ENCODE measurements at regions not wholly inside any gene's neighbourhood (a gene's known extent, or its start where the extent isn't known, plus 50 kb on each side); places are given as distances from the start of the nearest gene placed in this dataset.
A peak's percentile ranks its signal among the peaks of the same experiment; 100 is the strongest.

DNA sequence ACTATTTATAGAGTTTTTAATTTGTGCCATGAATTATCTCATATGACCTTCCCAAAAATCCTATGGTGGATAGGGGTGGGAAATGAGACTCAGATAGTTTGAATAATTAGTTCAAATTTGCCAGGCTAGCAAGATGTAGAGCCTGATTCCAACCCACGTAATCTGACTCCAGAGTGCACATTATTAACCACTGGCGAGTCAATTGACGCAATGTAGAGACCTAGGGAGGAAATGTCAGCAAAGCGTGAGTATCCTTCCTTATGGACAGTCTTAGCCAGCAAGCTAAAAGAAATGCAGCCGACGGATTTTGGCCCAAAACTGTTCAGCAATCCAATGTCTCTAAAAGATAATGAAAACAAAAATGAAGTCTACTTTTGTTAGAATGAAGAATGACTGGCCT, 193.3 kb upstream of the KRR1 start:
- Histone ChIP-seq H3K4me1 (ENCODE audit: control insufficient read depth in 1 of 2, insufficient read depth in 2 of 2, low read depth in 1 of 2, low read length in 1 of 2) (peaks cover 15 to 30% of the 10 kb centered on the region in 2 experiments), H3K27me3 (ENCODE audit: insufficient read depth) (no peaks in the 10 kb centered on the region), H2AFZ (ENCODE audit: low read depth) (no peak overlapping the region), H3K36me3 (replicated peaks in 1 of 2; ENCODE audit: control insufficient read depth in 1 of 2, insufficient read depth in 2 of 2, low read length in 1 of 2) (no peaks in the 10 kb centered on the region), H3F3A (replicated peaks; ENCODE audit: insufficient read depth) (peaks cover 18% of the 10 kb centered on the region), H3K9me2 (no peaks in the 10 kb centered on the region), H3K79me2 (ENCODE audit: insufficient read depth) (no peaks in the 10 kb centered on the region), H3K4me3 (ENCODE audit: low read depth in 2 of 2, low read length in 1 of 2) (no peak overlapping the region), H3K9me3 (no peaks in the 10 kb centered on the region), H3K4me2 (no peak overlapping the region), H4K20me1 (ENCODE audit: insufficient read depth) (no peaks in the 10 kb centered on the region), H3K27ac (ENCODE audit: low read depth in 2 of 2, low read length in 1 of 2) (peak overlapping the region in 1 of 2 experiments; percentile 96; a peak in 2 of 4 replicates), H3K9ac (no peak overlapping the region)
- DNase-seq: no peak
- WGBS (ENCODE audit: low lambda C conversion rate): 96% methylated on average over 6 of the region's 6 CpGs
- CTCF ChIA-PET: interaction anchor here (0.7 kb wide), 2 partner anchors 81 to 381 kb away, joined by 3 read pairs; no protein-coding TSS in a partner anchor
- TF ChIP-seq, protein P1, sequence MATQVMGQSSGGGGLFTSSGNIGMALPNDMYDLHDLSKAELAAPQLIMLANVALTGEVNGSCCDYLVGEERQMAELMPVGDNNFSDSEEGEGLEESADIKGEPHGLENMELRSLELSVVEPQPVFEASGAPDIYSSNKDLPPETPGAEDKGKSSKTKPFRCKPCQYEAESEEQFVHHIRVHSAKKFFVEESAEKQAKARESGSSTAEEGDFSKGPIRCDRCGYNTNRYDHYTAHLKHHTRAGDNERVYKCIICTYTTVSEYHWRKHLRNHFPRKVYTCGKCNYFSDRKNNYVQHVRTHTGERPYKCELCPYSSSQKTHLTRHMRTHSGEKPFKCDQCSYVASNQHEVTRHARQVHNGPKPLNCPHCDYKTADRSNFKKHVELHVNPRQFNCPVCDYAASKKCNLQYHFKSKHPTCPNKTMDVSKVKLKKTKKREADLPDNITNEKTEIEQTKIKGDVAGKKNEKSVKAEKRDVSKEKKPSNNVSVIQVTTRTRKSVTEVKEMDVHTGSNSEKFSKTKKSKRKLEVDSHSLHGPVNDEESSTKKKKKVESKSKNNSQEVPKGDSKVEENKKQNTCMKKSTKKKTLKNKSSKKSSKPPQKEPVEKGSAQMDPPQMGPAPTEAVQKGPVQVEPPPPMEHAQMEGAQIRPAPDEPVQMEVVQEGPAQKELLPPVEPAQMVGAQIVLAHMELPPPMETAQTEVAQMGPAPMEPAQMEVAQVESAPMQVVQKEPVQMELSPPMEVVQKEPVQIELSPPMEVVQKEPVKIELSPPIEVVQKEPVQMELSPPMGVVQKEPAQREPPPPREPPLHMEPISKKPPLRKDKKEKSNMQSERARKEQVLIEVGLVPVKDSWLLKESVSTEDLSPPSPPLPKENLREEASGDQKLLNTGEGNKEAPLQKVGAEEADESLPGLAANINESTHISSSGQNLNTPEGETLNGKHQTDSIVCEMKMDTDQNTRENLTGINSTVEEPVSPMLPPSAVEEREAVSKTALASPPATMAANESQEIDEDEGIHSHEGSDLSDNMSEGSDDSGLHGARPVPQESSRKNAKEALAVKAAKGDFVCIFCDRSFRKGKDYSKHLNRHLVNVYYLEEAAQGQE (IDR thresholded peaks at IDR 0.05; ENCODE audit: low read depth, low read length): no peak
- no peak for TF ChIP-seq RAD21 (IDR thresholded peaks at IDR 0.05; ENCODE audit: low read length)
- no peak for TF ChIP-seq RFX5 (IDR thresholded peaks at IDR 0.05; ENCODE audit: low read length)
- no peak for TF ChIP-seq NRF1 (IDR thresholded peaks at IDR 0.05; ENCODE audit: low read depth, low read length)
- TF ChIP-seq YY1 (IDR thresholded peaks at IDR 0.05; ENCODE audit: low read depth): no peak
- no peak for TF ChIP-seq SIN3A (IDR thresholded peaks at IDR 0.05; ENCODE audit: borderline replicate concordance, low read depth, low read length)
- TF ChIP-seq, protein P2, sequence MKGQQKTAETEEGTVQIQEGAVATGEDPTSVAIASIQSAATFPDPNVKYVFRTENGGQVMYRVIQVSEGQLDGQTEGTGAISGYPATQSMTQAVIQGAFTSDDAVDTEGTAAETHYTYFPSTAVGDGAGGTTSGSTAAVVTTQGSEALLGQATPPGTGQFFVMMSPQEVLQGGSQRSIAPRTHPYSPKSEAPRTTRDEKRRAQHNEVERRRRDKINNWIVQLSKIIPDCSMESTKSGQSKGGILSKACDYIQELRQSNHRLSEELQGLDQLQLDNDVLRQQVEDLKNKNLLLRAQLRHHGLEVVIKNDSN (IDR thresholded peaks at IDR 0.05; ENCODE audit: borderline replicate concordance, low read depth): no peak
- TF ChIP-seq CHD2 (IDR thresholded peaks at IDR 0.05; ENCODE audit: low read length, partially characterized antibody): no peak
- no peak for TF ChIP-seq FOXJ3 (CRISPR knock-in tag; IDR thresholded peaks at IDR 0.05)
- POLR2A ChIA-PET: no interaction called here

DNA sequence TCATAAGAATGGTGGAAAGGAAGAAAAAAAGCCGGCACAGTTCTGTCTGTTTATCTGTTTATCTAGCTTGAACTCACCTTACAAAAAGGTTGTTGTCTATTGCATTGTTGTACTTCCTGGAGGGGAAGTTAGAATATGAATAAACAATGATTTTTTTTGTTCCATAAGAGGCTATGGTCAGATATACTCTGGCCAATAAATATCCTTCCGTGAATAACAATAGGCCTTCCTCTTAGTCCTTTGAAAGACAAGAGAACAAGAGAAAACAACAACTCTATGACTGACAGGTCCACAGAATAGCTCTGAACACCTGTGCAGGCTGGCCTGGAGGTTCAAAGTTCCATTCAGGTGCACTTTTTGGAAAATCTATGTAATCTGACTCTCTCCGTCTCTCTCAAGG, 192.8 kb upstream of the KRR1 start:
- H3K4me1 ChIP-seq (ENCODE audit: control insufficient read depth in 1 of 2, insufficient read depth in 2 of 2, low read depth in 1 of 2, low read length in 1 of 2): peaks cover 13 to 25% of the 10 kb centered on the region in 2 experiments
- no peaks in the 10 kb centered on the region for H3K27me3 ChIP-seq (ENCODE audit: insufficient read depth)
- H2AFZ ChIP-seq (ENCODE audit: low read depth): no peak overlapping the region
- TF ChIP-seq NRF1 (IDR thresholded peaks at IDR 0.05; ENCODE audit: low read depth, low read length): no peak
- no peak overlapping the region for H3K9ac ChIP-seq
- H3K4me3 ChIP-seq (ENCODE audit: low read depth in 2 of 2, low read length in 1 of 2): no peak overlapping the region
- H4K20me1 ChIP-seq (ENCODE audit: insufficient read depth): no peaks in the 10 kb centered on the region
- H3K9me3 ChIP-seq: no peaks in the 10 kb centered on the region
- H3K9me2 ChIP-seq: no peaks in the 10 kb centered on the region
- ChIA-PET CTCF (interaction anchor here (0.6 to 0.7 kb wide), 2 partner anchors 116 to 381 kb away, joined by 3 read pairs; no protein-coding TSS in a partner anchor), POLR2A (no interaction called here)
- no peaks in the 10 kb centered on the region for H3K79me2 ChIP-seq (ENCODE audit: insufficient read depth)
- no peak for DNase-seq
- no peak overlapping the region for H3K4me2 ChIP-seq
- no peak overlapping the region for H3K27ac ChIP-seq (ENCODE audit: low read depth in 2 of 2, low read length in 1 of 2)
- no peaks in the 10 kb centered on the region for H3K36me3 ChIP-seq (replicated peaks in 1 of 2; ENCODE audit: control insufficient read depth in 1 of 2, insufficient read depth in 2 of 2, low read length in 1 of 2)
- WGBS (ENCODE audit: low lambda C conversion rate): 96% methylated on average over 3 of the region's 3 CpGs
- peaks cover 18% of the 10 kb centered on the region for H3F3A ChIP-seq (replicated peaks; ENCODE audit: insufficient read depth)
